Nucleus accumbens (tissue), 56 donors: ENCODE measurements at regions not wholly inside any gene's neighbourhood (a gene's known extent, or its start where the extent isn't known, plus 50 kb on each side); places are given as distances from the start of the nearest gene placed in this dataset.
"Not testable (repeated sequence)": the region's sequence is repeated elsewhere in the genome, so short reads cannot be mapped to it uniquely, and the experiment has no call there.

Experiments
- DNase-seq, 56 donors: peaks; one replicate each; lab custom pipeline; 2025; lab: John Stamatoyannopoulos, UW

- DNase-seq = not testable (repeated sequence)
Observed at GRCh38 chr20:12759493-12759892, 249.3 kb upstream of the SPTLC3 start.

GRCh38 chr20:12762725-12763124, 246.0 kb upstream of the SPTLC3 start:
- peak in 2 of 56 donors; percentile 2 for DNase-seq

- DNase-seq = no peak
Observed at GRCh38 chr20:12763406-12763805, 245.4 kb upstream of the SPTLC3 start.

GRCh38 chr20:12764053-12764452, 244.7 kb upstream of the SPTLC3 start:
- no peak for DNase-seq

GRCh38 chr20:12764851-12765250, 243.9 kb upstream of the SPTLC3 start:
- DNase-seq = no peak

GRCh38 chr20:12773936-12774335, 234.8 kb upstream of the SPTLC3 start:
- DNase-seq = no peak

- no peak for DNase-seq
Observed at GRCh38 chr20:12775041-12775440, 233.7 kb upstream of the SPTLC3 start.

GRCh38 chr20:12777016-12777415, 231.8 kb upstream of the SPTLC3 start:
- DNase-seq = no peak

- no peak for DNase-seq
Observed at GRCh38 chr20:12786276-12786675, 222.5 kb upstream of the SPTLC3 start.

- DNase-seq = peak in 5 of 56 donors; percentile 3 to 44 (median 21)
Observed at GRCh38 chr20:12788632-12789299, 220.0 kb upstream of the SPTLC3 start.

GRCh38 chr20:12790859-12791258, 217.9 kb upstream of the SPTLC3 start:
- no peak for DNase-seq

GRCh38 chr20:12798286-12798685, 210.5 kb upstream of the SPTLC3 start:
- no peak for DNase-seq

GRCh38 chr20:12808006-12808567, 200.7 kb upstream of the SPTLC3 start:
- peak in 4 of 56 donors; percentile 2 to 14 (median 8) for DNase-seq

GRCh38 chr20:12815231-12815768, 193.5 kb upstream of the SPTLC3 start:
- DNase-seq = no peak

- DNase-seq = no peak
Observed at GRCh38 chr20:12815778-12816408, 192.9 kb upstream of the SPTLC3 start.

- no peak for DNase-seq
Observed at GRCh38 chr20:12821249-12821648, 187.5 kb upstream of the SPTLC3 start.

- no peak for DNase-seq
Observed at GRCh38 chr20:12823734-12824133, 185.0 kb upstream of the SPTLC3 start.

GRCh38 chr20:12824328-12825225, 184.2 kb upstream of the SPTLC3 start:
- no peak for DNase-seq

- DNase-seq = no peak
Observed at GRCh38 chr20:12825226-12825595, 183.6 kb upstream of the SPTLC3 start.

- DNase-seq = no peak
Observed at GRCh38 chr20:12827816-12828385, 180.9 kb upstream of the SPTLC3 start.
